ENCODE measurements at regions not wholly inside any gene's neighbourhood (a gene's known extent, or its start where the extent isn't known, plus 50 kb on each side); places are given as distances from the start of the nearest gene placed in this dataset.

- TF ChIP-seq POLR2A (IDR thresholded peaks at IDR 0.05; ENCODE audit: low read length) (no peak), GATA1 (IDR thresholded peaks at IDR 0.05; ENCODE audit: low read depth, low read length) (no peak)
Measured at GRCh38 chr5:159385536-159385935, 55.2 kb upstream of the IL12B start.
